HG03432 (cell line): ENCODE measurements at regions not wholly inside any gene's neighbourhood (a gene's known extent, or its start where the extent isn't known, plus 50 kb on each side); places are given as distances from the start of the nearest gene placed in this dataset.

ENCODE experiments used
- ATAC-seq: cut with Tn5 transposase; IDR thresholded peaks from one replicate; pipeline ENCODE4 v1.9.1; 2021; ENCODE audit warnings: mild to moderate bottlenecking, moderate library complexity; ENCODE audit not compliant: unreplicated experiment

DNA sequence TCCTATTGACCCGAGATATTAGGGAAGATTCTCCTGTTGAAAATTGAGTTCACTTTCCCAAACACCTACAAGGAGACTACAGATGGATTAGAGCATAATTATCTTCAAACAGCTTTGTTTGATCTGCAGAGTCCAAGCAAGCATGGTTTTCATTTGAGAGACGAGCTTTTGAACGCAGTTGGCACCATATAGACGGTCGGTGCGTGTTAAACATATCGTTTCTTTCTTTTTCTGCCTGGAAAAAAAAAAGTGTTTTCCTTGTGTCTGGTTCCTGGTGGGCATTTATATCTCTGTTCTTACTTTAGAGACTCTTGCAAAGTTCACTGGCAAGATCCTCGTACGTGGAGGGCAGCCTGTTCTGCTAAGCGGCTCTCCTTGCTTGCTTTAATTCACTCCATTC lies 248.9 kb downstream of the TMEM182 start:
- ATAC-seq = no peak

DNA sequence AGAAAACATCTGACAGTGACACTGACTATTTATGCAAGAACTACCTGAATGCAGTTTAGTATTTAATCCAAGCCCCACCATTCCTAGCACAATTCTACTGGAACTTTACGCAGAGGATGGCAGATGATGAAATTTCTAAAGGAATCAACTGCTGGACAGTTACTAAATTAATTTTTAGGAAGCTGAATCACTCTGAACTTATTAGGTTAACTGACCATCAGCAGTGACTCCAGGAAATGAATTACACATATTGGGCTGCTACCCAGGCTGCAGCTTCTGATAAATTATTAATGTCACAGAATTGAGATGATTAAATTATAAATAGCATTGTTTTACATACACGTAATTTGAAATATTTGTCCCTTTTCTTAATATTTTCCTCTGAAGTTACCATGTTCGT lies 250.8 kb downstream of the TMEM182 start:
- ATAC-seq = no peak

DNA sequence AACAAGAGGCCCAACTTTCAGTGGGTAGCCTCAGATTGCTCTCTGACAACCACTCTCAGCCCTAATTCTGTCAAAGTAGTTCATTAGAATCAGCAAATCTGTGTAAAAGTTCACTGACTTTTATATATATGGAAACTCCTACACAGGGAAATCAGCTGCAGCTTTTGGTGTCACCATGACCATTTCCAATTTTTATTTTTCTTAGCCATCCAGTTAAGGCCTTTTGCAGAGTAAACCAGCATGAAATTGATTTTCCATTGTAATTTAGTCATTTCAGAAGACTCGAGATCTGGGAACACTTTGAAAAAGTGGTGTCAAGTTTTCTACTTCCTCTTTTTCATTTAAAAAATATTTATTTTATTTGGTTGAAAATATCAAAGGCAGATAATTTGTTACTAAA lies 263.2 kb downstream of the TMEM182 start:
- ATAC-seq = no peak

DNA sequence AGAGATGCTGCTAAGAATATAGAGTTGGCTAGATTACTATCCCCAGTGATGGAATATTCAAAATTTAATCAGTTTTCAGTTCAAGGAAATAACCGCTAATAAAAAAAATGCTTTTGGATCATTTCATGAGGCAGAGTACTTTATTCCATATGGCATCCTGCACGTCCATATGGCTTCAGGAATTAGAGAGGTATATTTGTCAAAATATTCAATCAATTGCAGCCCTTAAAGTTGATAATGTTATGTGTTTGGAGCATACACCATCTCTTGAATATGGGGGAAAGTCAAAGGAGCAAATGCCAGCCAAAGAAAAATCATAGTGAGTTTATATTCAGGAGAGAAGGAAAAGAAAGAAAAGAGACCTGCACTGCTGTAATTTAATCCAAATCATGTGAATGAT lies 266.4 kb downstream of the TMEM182 start:
- ATAC-seq = no peak
